Stimulated activated CD8-positive, alpha-beta memory T cell treated with anti-CD3 and anti-CD28 coated beads, Interleukin-12 subunit alpha, Interleukin-12 subunit beta, amount 100 ng/mL, for 1 hour (primary cell): ENCODE measurements at regions not wholly inside any gene's neighbourhood (a gene's known extent, or its start where the extent isn't known, plus 50 kb on each side); places are given as distances from the start of the nearest gene placed in this dataset.
"Not testable (repeated sequence)": the region's sequence is repeated elsewhere in the genome, so short reads cannot be mapped to it uniquely, and the experiment has no call there.

Experiments used
- DNase-seq: peaks from one replicate; pipeline ENCODE4 v3.0.0-alpha.2; 2020; ENCODE audit warnings: low read depth

DNA sequence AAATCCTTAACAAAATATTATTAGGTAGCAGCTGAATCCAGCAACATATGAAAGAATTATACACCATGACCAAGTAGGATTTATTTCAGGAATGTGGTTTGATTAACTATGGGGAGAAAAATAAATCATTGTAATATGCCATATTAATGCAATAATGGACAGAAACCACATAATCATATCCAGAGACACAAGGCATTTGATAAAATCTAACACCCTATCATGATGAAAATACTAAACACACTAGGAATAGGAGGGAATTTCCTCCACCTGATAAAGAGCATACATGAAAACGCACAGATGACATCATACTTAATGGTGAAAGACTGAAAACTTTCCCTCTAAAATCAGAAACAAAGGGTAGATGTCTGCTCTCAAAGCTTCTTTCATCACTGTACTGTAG is 238.9 kb downstream of the PHLDA1 start:
- DNase-seq: no peak

DNA sequence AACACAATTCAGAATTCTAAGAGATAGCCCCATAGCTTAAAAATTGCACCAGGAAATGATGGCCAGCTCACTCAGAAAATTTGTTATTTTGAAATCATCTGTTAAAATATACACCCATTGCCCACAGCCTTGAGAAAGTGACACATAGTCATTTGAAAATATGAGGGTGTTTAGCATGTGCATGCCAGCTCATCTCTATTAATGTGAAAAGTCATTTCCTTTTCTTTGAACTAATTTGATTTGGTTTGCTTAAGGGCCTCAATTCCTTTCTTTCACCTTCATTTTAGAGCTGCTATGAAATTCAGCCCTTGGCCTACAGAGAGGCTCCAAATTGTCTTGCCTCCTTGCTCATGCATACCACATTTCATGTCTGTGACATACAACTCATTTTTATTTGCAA is 241.4 kb downstream of the PHLDA1 start:
- DNase-seq: no peak

DNA sequence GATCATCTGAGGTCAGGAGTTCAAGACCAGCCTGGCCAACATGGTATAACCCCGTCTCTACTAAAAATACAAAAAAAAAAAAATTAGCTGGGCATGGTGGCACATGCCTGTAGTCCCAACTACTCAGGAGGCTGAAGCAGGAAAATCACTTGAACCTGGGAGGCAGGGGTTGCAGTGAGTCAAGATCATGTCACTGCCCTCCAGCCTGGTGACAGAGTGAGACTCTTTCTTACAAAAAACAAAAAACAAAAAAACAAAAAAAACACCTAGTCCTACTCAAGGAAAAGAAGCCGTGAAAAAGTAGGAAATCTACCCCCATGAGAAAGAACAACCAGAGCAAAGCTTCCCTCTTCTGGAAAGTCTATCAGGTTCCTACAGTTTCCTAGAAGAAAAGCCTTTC is 244.4 kb downstream of the PHLDA1 start:
- not testable (repeated sequence) for DNase-seq

DNA sequence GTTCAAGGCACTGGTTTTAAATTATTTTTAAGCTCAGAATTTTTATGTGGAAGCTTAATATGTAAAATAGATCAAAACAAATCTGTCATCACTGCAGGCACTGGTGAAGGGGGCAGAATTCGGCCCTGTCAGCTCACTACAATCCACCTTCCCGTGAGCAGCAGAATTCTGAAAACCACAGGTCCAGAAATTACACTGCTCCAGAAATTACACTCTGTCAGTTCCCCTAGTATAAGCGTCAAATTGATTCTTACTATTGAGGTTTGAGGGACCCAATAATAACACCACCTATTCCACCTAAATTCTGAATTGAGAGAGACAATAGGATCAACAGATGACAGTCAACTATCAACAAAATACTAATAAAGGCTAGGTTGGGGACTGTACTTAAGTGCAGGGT is 245.5 kb downstream of the PHLDA1 start:
- no peak for DNase-seq

DNA sequence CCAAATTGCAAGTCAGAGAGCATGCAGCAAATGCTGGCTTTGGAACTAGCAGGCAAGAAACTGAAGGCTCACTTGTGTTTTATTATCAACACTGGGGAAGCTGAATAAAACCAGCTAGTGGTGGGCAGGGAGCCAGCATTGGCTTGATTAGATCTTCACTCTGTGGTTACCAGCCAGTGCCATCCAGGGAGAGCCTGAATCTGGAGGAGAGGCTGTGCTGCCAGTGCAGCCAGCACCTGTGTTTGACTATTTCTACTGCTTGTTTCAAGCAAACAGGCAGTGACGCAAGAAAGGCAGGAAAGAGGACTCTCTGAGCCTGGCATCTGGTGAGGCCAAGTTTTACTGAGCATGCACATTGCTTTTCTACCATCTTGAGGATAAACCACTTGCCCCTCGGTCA is 247.0 kb downstream of the PHLDA1 start:
- no peak for DNase-seq

DNA sequence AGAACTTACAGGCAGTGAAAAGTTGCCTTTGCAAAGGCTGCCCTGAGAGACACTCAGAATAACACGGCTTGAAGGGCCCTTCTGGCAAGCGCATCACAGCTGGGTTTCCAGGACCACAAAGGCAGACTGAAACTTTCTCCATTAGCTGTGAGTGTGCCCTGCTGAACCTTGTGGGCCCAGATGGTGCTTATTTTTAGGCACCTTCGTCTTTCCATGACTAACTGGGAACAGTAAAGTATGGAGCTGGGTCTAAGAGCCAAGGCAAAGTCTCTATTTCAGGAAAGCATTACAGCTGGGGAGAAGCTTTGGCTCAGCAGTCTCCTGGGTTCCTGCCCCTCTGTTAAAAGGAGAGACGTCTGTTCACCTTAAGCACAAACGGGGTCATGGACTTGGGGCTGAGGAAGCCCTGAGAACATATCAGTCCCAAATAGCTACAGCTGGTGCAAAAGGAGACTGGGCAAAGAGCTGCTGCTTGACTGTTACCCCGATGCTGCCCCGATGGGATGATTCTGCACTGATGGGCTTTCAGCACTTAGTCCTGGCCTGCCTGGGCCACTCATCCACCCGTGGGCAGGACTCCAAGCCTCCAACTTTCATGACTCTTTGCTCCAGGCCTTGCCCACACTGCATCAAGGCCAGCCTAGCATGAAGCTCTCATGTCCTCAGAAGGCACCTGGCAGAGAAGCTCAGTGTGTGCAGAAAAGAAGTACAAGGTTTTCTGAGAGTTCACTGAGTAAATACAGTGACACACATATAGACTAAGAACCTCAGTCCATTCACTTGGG is 248.3 kb downstream of the PHLDA1 start:
- DNase-seq: no peak

DNA sequence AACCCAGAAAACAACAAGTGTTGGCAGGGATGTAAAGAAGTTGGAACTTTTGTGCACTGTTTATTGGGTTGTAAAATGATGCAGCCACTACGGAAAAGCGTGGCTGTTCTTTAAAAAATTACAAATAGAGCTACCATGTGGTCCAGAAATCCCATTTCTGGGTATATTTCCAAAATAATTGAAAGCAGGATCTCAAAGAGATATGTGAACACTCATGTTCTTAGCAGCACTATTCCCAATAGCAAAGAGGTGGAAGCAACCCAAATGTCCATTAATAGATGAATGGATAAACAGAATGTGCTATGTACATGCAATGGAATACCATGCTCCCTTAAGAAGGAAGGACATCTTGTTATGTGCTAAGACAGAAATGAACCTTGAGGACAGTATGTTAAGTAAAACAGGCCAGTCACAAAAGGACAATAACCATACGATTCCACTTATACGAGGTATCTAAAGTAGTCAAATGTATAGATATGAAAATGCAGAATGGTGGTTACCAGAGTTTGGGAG is 249.5 kb downstream of the PHLDA1 start:
- DNase-seq: no peak

DNA sequence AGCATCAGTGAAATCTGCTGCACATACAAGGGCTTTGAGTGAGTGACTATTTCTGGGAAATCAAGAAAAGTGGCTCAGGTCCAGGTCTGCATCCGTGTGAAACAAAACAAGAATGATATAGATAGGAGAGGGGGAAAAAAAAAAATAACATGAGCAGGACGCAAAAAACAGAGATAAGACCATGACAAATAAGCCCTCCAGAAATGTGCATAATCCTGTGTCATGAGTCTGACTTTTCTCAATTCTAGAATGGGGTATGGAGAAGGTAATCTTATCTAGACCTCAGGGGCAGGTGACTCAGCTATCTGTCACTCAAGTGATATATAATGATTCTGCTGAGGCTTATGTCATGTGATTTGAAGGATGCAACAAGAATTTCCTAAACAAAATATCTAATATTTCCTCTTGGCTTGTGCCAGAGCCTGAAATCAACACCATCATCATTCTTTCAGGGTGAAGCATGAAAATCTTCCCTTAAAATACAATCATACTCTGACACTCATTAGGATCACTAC is 250.0 kb downstream of the PHLDA1 start:
- no peak for DNase-seq

DNA sequence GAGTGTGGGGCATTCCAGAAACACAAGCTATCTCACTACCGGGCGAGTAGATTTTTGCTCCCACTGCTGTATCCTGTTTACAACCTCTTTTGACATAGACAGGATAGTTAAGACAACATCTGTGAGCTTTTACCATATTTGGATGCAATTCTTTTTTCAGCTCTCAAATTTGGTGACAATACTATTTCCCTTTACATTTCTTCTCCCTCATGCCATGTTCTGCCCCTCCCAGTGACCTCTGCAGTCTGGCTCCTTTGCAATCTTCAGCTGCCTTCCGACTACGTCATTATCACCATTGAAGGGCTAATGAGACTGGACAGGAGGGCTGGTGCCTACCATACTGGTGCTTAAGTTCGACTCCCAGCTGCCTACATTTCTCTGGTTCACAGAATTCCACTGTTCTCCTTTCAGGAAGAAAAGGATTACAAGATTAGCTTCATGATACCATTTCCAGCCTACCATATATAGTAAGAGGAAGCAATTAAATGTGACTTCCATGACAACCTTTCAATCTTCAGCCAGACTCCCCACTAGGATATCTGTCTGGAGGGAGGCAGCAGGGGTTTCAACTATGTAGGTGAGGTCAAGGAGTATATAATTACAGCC is 251.6 kb downstream of the PHLDA1 start:
- DNase-seq: no peak

DNA sequence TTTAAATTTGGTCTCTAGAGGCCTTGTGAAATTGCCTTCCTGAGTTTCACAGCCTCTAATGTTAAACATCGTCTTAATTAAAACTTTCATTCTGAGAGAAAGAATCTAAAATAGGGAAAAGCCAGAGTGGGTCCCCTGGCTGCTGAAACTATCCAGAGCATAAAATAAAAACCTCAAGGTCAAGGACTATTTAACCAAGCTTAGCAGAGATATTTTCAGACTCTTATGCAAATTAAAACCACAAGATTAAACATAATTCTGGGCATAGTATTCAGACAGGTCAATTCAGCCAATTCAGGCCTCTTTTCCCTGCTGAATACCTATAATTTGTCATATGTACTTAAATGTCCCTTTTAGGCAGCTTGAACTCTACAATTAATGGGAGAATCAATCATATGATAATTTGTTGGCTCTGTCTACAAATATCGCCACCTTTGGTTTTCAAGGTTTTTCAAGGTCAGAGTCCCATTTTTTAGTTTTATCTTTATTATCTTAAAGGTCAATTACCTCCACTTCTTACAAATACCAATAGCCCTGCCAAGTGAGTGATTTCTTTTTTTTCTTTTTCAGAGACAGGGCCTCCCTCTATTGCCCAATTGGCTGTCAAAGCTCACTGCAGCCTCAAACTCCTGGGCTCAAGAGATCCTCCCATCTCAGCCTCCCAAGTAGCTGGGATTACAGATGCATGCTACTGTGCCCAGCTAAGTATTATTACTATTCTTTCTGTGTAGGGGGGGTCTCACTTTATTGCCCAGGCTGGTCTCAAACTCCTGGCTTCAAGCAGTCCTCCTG is 257.1 kb downstream of the PHLDA1 start:
- DNase-seq: no peak

DNA sequence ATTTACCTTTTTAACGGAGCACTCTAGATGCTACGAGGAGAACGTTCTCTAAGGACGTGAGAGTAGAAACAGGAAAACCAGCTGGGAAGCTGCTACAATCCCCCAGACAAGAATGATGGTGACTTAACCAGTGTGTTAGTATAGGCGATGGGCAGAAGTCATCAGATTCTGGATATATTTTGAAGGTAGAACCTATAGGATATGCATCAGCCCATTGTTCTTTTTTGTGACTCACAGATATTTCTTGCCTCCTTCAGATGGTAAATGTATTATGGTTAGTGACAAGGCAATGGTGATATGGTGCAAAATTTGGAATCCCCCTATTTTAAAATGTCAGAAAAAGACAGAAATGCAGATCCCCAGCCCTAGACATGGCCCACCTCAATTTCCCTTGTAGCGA is 258.2 kb downstream of the PHLDA1 start:
- DNase-seq: no peak

DNA sequence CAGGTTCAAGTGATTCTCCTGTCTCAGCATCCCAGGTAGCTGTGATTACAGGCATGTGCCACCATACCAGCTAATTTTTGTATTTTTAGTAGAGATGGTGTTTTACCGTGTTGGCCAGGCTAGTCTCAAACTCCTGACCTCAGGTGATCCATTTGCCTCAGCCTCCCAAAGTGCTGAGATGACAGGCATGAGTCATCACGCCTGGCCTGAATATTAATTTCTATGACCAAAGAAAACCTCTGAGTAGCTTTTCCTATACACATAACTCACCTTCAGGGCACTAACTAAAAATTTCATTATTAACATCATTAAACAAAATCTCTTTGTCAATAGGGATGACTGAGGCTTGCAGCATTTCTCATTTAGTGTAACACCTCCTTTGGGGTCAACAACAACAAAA is 259.6 kb upstream of the KRR1 start:
- DNase-seq: no peak

DNA sequence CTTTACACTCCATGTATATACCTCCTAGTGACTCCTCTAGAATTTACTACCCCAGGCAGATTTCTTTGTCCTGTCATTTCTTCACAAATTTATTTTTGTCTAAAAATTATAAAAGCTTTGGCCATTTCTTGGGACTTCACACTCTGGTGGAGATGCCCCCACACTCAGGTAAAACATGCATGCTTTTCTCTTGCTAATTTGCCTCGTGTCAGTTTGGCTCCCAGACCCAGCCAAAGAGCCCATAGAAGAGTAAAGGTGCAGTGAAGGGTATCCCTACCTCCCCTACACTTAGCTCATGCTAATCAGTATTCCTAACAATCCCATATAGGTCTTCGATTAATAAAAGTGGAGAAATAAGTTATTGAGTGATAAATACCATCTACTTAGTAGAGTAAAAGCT is 256.5 kb upstream of the KRR1 start:
- DNase-seq: no peak

DNA sequence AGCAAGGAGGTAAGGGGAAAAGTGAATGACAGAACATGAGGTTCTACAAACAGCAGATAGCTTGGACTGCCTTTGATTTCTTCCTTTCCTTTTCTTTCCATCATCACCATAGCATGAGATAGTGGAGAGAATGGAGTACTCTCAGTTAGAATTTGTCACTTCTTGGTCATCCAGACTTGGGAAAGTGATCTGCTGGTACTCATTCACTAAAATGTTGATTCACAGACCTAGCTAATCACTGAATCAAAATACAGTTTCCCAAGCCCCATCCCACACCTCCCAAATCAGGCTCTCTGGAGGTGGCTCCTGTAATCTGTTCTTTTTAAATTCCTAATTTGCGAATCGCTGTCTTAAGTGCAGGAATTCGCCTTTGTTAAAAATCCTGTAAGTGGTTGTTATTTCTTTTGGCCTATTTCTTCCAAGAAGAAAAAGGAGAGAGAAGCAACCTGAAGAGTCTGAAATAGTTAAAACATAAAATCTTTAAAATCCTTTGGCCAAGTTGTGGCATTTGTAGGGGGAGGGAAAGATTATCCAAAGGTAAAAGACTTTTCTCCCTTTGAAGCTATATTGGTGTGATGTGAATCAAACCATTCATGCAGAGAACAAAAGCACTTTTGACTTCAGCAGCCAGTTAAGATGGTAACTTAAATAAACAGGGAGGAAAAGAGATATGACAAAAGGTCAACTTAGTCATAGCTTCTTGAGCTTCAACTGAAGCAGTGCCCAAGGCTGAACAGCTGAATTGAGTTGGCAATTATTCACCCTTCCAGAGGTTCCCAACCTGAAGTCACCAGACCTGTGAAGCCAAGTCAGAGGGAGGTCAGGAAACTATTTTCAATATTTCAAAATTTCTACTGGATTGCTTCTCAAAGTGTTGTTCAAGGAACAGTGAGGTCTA is 255.1 kb upstream of the KRR1 start:
- no peak for DNase-seq

DNA sequence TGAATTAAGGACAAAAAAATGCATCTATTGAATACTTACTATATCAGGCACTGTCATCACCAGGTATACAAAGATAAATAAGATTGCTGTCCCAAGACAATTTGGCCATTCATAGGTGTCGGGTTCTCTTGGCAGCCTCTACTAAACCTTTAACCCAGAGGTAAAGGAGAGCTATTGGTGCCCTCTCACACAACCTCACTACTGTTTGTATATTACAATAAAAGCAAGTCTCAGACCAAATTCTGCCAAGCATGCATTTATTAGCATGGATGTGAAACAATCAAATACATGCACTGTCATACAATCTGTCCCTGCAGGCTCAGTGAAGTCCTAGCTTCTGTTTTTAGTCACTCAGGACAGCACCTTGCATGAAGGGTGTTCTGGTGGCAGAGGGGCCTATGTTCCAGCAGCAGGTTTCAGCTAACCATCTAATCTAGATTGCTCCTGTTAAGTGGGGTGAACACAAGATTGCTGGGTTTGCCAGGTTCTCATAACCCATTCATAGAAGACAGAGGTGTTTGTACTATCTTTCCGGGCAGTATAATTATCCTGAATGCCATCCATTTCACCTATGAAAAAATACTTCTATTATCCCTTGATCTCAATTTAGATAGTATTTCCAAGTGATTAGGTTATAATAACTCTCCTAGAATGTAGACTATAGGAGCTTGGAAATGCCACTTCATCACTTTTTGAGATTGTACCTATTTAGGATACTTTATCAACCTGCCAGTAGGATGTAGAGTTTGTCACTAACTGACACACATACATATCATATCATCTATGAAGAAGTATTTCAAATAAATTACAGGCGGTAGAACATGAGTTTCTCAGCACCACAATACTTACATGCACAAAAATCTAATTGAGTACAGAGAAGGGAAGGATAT is 254.0 kb upstream of the KRR1 start:
- no peak for DNase-seq

DNA sequence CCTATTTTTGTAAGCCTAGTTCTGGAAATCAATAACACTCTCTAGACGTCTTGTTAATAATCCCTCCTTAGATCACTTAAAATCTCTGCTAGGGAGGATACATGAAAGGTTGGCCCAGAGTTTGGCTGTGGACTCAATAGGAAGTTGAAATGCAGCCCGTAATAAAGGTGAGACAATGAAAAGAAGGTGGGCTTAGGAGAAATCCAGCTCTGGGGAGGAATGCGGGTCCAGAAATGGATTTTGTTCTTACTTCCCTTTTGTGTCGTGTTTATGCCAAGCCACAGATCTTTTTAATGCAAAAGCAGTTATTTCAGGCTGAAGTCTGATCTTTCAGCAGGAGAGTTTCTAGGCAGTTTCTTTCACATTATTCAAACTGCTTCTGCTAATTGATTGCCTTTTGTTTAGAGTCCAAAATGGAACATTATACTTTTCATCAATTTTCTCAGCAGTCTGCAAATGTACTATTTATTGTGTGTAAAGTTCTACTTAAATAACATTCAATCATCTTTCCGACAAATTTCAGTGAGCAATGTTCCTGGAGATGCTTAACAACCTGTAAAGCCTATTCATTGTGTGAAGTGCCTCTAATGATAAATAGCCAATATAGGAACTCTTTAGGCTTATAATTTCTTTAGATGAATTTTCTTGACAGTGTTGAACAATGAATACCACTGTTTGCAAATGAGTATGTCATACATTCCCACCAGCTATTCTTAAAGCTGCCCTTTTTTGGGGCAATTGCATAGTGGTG is 252.9 kb upstream of the KRR1 start:
- DNase-seq: no peak

DNA sequence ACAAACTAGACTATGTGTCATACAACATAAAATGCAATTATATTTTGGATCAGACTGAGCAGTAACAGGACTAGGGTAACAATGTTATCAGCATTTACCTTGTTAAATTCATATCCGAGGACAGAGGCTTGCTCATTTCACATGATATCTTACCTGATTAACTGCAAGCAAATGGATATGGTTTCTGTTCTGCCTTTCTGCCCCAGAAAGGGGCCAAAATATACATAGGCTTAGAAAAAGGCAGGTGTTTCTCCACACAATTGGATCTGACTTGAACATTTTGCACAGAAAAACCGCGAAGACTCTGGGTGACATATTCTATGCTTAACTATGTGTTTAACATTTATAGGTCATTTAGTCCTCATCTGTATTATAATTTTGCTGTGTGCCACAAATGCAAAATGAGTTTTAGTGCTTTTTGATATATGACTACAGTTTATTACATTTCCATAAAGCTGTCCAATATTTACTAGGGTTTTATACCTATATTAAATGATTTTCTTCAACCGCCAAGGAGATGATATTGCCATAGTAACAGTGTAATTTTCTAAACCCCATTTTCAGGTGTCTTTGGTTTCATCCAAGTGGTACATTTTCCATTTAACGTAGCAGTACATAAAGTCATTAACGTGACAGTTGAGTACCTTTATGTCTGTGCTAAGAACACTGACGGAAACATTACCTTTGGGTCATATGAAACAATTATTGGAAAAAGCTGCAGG is 249.3 kb upstream of the KRR1 start:
- DNase-seq: no peak

DNA sequence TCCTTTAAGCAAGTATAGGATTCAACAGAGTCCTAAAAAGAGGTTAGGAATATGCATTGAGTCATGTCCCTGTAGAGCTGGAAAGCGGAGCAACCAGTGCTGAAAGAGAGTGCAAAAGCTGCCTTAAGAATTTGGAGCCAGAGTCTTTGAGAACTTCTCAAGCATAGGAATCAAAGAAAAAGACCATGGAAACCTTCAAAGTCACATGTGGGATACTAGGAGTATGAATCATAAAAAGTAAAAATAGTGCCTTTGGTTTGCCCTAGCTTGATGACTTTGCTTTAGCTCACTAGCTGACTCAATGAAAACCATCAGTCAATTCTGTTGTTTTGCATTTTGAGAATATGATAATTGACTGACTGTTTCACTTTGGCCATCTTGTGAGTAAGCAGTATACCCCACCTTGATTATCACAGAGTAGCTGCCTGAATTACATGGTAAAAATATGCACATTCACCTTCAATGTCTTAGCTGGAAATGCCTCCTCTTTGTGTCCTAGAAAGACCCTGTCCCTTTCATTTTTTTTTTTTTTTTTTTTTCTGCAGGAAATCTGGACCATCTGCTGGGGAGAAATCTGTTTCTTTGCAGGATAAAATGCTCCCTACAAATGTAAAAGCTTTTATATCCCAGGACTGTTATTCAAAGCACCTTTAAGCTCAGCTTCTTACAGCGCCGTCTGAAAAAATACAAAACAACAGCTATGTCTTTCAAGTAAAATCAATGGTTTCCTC is 248.6 kb upstream of the KRR1 start:
- no peak for DNase-seq

DNA sequence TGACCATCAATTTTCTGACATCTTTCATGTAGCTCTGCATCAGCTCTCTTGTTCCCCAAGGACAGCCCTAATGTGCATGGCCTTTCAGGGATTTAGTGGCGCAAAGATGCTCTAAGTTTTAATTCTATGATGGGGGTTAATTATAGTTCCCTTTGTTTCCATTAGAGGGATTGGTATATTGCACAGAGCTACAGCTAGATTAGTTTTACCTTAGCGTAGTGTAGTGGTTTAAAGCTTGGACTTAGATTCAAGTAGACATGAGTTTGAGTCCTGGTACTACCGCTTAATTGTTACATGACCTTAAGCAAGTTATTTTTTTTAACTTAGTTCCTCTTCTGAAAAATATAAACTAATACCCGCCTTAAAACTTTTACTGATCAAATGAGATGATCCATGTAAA is 247.8 kb upstream of the KRR1 start:
- DNase-seq: no peak
